ENCODE measurements at regions not wholly inside any gene's neighbourhood (a gene's known extent, or its start where the extent isn't known, plus 50 kb on each side); places are given as distances from the start of the nearest gene placed in this dataset.

GRCh38 chr9:38224941-38225340 is 155.9 kb upstream of the SHB start:
- no peak for DNase-seq

- DNase-seq, result no peak
Measured at GRCh38 chr9:38216572-38216971, 147.5 kb upstream of the SHB start.

GRCh38 chr9:38215465-38215864 is 146.4 kb upstream of the SHB start:
- DNase-seq, result no peak

GRCh38 chr9:38214432-38214831 is 145.4 kb upstream of the SHB start:
- no peak for DNase-seq

- DNase-seq, result no peak
Measured at GRCh38 chr9:38213631-38214299, 144.7 kb upstream of the SHB start.

- no peak for DNase-seq
Measured at GRCh38 chr9:38212016-38212415, 143.0 kb upstream of the SHB start.

GRCh38 chr9:38211002-38211401 is 142.0 kb upstream of the SHB start:
- no peak for DNase-seq

- DNase-seq, result no peak
Measured at GRCh38 chr9:38208206-38208901, 139.3 kb upstream of the SHB start.

- no peak for DNase-seq
Measured at GRCh38 chr9:38207247-38207778, 138.3 kb upstream of the SHB start.

GRCh38 chr9:38205279-38205678 is 136.3 kb upstream of the SHB start:
- DNase-seq, result no peak

- DNase-seq, result no peak
Measured at GRCh38 chr9:38202336-38202938, 133.4 kb upstream of the SHB start.

GRCh38 chr9:38201844-38202243 is 132.8 kb upstream of the SHB start:
- no peak for DNase-seq

GRCh38 chr9:38200431-38200830 is 131.4 kb upstream of the SHB start:
- DNase-seq, result no peak

- no peak for DNase-seq
Measured at GRCh38 chr9:38198140-38198539, 129.1 kb upstream of the SHB start.

- DNase-seq, result no peak
Measured at GRCh38 chr9:38196714-38197113, 127.7 kb upstream of the SHB start.

- DNase-seq, result no peak
Measured at GRCh38 chr9:38195737-38196161, 126.7 kb upstream of the SHB start.

GRCh38 chr9:38194870-38195269 is 125.8 kb upstream of the SHB start:
- DNase-seq, result no peak

GRCh38 chr9:38192731-38193265 is 123.8 kb upstream of the SHB start:
- DNase-seq, result no peak

GRCh38 chr9:38186404-38187115 is 117.5 kb upstream of the SHB start:
- DNase-seq, result no peak

- no peak for DNase-seq
Measured at GRCh38 chr9:38185647-38186403, 116.8 kb upstream of the SHB start.

GRCh38 chr9:38183994-38184568 is 115.1 kb upstream of the SHB start:
- peak; percentile 38 for DNase-seq

GRCh38 chr9:38182321-38182720 is 113.3 kb upstream of the SHB start:
- DNase-seq, result no peak

Data from fibroblast of skin of right quadriceps (primary cell).